ENCODE measurements at regions not wholly inside any gene's neighbourhood (a gene's known extent, or its start where the extent isn't known, plus 50 kb on each side); places are given as distances from the start of the nearest gene placed in this dataset.

DNA sequence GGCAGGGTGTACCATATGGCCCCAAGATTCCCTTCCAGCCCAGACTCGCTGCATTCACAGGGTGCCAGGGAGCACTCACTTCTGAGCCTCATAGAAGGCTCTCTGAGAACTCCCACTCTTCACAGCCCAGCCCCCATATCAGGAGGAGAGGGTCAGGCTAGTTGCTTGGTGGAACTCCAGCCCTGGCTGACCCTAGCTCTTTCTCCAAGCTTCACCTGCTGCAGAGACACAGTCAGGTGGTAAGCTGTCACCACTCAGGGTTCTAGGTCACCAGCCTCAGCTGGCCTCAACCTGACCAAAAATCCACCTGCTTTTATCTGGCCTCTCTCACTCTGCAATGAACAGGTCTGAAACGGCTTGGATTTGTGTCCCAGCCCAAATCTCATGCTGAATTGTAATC is 162.7 kb upstream of the MLN start:
- TF ChIP-seq CTCF (IDR thresholded peaks at IDR 0.05) (no peak), POLR2A (IDR thresholded peaks at IDR 0.05) (no peak)
